Activated T-helper 17 cell treated with anti-CD3 and anti-CD28 coated beads, Interleukin-2, amount 50 U/mL, for 72 hours (primary cell): ENCODE measurements at regions not wholly inside any gene's neighbourhood (a gene's known extent, or its start where the extent isn't known, plus 50 kb on each side); places are given as distances from the start of the nearest gene placed in this dataset.

Source experiments
- ATAC-seq: fragments of 150-1000 bp; cut with Tn5 transposase; replicated peaks from 2 replicates; pipeline ENCODE4 v1.10.0; 2021; ENCODE audit warnings: mild to moderate bottlenecking, moderate library complexity
- H3K27ac Mint-ChIP-seq: one replicate; pipeline ENCODE4 v1.8.0; 2022; ENCODE audit warnings: mixed read lengths
- H3K27me3 Mint-ChIP-seq: one replicate; pipeline ENCODE4 v1.8.0; 2022; ENCODE audit warnings: mixed read lengths
- H3K36me3 Mint-ChIP-seq: one replicate; pipeline ENCODE4 v1.8.0; 2022; ENCODE audit warnings: low read depth, mild to moderate bottlenecking, mixed read lengths
- H3K4me1 Mint-ChIP-seq: one replicate; pipeline ENCODE4 v1.8.0; 2022; ENCODE audit warnings: mixed read lengths
- H3K4me3 Mint-ChIP-seq: one replicate; pipeline ENCODE4 v1.8.0; 2022; ENCODE audit warnings: mild to moderate bottlenecking, mixed read lengths
- H3K9me3 Mint-ChIP-seq: one replicate; pipeline ENCODE4 v1.8.0; 2022; ENCODE audit warnings: mixed read lengths

DNA sequence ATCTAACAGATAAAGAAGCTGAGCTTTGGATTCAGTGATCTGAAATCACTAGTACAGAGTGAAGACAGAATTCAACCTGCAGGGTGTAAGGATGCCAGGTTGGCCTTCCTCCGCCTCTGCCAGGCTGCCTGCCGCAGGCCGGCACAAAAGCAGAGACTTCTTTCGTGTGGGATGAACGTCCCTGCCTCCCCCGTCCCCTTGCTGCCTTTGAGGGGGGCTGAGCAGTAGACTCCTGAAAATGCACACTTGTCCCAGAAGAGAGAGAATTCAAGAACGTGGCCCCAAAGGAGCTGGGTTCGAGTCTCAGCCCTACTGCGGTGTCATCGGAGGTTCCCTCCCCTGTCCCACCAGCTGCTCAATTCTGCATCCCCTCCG, 154.3 kb downstream of the BCL11B start:
- Mint-ChIP-seq H3K27me3 (no peaks in the 10 kb centered on the region), H3K27ac (no peak overlapping the region), H3K4me3 (no peak overlapping the region), H3K9me3 (peaks cover 13% of the 10 kb centered on the region), H3K4me1 (no peaks in the 10 kb centered on the region), H3K36me3 (no peaks in the 10 kb centered on the region)
- ATAC-seq: no peak

DNA sequence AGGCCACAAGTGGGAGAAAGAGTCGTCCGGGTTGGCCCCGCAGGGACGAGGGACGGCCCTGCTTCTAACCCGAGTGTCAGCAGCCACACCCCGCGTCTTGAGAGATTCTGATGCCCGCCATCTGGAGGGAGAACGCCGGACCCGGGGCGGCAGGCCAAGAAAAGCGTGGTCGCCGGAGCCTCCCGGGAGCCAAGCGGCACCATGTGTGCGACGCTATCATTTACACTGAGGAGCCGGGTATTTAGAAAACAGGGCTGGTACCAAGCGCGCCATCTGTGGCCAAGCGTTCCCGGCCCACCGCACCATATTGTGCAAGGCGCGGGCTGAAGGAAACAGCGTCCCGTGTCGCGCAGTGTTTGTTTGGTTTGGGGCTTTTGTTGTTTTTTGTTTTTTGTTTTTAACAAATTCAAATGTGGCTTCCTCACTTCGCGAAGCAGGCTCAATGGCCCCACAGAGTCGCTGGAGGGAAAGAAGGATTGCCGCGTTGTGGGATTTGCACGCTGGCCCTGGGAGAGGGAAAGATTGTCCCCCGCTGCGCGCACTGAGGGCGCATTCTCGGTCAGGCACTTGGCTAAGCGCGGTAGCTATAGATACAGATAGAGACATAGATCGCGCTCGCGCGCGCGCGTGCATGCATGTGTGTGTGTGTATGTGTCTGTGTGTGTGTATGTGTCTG, 153.8 kb downstream of the BCL11B start:
- no peaks in the 10 kb centered on the region for H3K36me3 Mint-ChIP-seq
- H3K9me3 Mint-ChIP-seq: peaks cover 11% of the 10 kb centered on the region
- no peaks in the 10 kb centered on the region for H3K4me1 Mint-ChIP-seq
- no peak overlapping the region for H3K4me3 Mint-ChIP-seq
- H3K27ac Mint-ChIP-seq: no peak overlapping the region
- H3K27me3 Mint-ChIP-seq: no peaks in the 10 kb centered on the region
- no peak for ATAC-seq

DNA sequence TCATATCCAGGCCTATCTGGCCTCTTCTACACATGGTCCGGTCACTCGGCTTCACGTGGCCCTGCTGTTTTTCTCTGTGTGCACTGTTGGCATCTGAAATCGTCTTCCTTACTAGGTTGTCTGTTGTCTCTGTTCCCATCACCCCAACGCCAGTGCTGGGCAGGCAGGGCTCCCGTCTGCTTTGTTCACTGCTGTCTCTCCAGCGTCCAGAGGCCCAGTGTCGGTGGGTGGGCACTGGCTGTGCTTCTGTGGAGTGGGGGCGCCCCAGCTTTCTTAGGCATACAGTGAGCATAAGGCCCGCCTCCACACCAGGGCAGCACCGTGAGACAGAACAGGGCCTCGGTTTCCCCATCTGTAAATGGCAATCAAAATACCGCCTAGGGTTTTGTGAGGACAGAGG, 153.1 kb downstream of the BCL11B start:
- no peak overlapping the region for H3K4me3 Mint-ChIP-seq
- H3K27ac Mint-ChIP-seq: no peak overlapping the region
- H3K9me3 Mint-ChIP-seq: peaks cover 4% of the 10 kb centered on the region
- H3K4me1 Mint-ChIP-seq: no peaks in the 10 kb centered on the region
- no peak for ATAC-seq
- H3K36me3 Mint-ChIP-seq: no peaks in the 10 kb centered on the region
- no peaks in the 10 kb centered on the region for H3K27me3 Mint-ChIP-seq
